ENCODE measurements at regions not wholly inside any gene's neighbourhood (a gene's known extent, or its start where the extent isn't known, plus 50 kb on each side); places are given as distances from the start of the nearest gene placed in this dataset.
"Not testable (repeated sequence)": the region's sequence is repeated elsewhere in the genome, so short reads cannot be mapped to it uniquely, and the experiment has no call there.

- no peak for DNase-seq (ENCODE audit: low read depth)
These were observed 127.5 kb upstream of the CCNG1 start for GRCh38 chr5:163309914-163310313.

GRCh38 chr5:163310997-163311396, 126.4 kb upstream of the CCNG1 start:
- no peak overlapping the region for H3K4me3 ChIP-seq (ENCODE audit: low read length)
- no peak for TF ChIP-seq CTCF (conservative IDR thresholded peaks at IDR 0.05; ENCODE audit: low read depth, low read length)
- DNase-seq (ENCODE audit: low read depth), result no peak

More at GRCh38 chr5:163309914-163310313, 127.5 kb upstream of the CCNG1 start:
- H3K4me3 ChIP-seq (ENCODE audit: low read length), result no peak overlapping the region
- no peak for TF ChIP-seq CTCF (conservative IDR thresholded peaks at IDR 0.05; ENCODE audit: low read depth, low read length)

DNA sequence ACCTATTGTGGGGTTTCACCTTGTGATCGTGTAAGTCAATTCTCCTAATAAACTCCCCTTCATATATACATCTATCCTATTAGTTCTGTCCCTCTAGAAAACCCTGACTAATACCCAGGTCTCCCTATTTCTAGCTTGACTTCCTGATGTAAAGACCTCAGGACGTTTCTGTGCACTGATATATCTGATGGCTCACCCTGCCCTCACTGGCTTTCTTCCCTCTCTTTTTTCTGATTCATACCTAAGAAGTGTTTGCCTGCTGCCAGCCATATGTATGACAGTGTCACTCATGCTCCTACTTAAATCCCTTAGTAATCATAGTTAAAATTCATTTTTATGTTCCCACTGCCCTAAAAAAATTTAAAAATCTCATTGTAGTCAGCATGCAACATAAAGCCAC, 124.8 kb upstream of the CCNG1 start:
- no peak for TF ChIP-seq CTCF (conservative IDR thresholded peaks at IDR 0.05; ENCODE audit: low read depth, low read length)
- no peak for DNase-seq (ENCODE audit: low read depth)
- H3K4me3 ChIP-seq (ENCODE audit: low read length), result no peak overlapping the region

DNA sequence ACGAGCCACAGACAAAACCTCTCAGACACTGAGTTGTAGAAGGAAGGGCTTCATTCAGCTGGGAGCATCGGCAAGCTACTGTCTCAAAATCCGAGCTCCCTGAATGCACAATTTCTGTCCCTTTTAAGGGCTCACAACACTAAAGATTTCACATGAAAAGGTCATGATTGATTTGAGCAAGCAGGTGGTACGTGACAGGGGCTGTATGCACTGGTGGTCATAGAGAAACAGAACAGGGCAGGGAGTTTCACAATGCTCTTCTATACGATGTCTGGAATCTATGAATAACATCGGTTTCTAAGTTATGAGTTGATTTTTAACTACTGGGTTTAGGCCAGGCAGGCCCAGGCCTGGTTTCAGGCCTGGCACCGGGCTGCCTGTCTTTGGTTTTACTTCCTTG, 124.3 kb upstream of the CCNG1 start:
- H3K4me3 ChIP-seq (ENCODE audit: low read length); DNase-seq (ENCODE audit: low read depth): not testable (repeated sequence)

GRCh38 chr5:163316374-163316773, 121.0 kb upstream of the CCNG1 start:
- H3K4me3 ChIP-seq (ENCODE audit: low read length); DNase-seq (ENCODE audit: low read depth): not testable (repeated sequence)

DNA sequence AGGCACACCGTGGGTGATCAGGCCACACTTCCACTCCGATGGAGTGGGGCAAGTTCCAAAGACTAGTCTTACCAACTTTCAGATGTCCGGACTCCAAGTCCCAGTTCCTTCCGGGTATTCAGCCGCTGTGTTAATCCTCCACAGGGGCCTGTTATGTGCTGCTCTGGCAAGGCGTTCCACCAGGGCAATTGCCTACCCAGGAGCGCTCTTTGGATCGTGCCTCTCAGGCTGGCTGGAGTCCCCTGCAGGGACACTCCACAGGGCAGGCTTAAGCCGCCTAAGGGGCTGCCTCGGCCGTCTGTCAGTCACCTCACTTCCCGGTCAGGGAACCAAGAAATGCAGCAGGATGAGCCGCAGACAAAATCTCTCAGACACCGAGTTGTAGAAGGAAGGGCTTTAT, 118.7 kb upstream of the CCNG1 start:
- DNase-seq (ENCODE audit: low read depth), result no peak
- H3K4me3 ChIP-seq (ENCODE audit: low read length), result no peak overlapping the region
- no peak for TF ChIP-seq CTCF (conservative IDR thresholded peaks at IDR 0.05; ENCODE audit: low read depth, low read length)

DNA sequence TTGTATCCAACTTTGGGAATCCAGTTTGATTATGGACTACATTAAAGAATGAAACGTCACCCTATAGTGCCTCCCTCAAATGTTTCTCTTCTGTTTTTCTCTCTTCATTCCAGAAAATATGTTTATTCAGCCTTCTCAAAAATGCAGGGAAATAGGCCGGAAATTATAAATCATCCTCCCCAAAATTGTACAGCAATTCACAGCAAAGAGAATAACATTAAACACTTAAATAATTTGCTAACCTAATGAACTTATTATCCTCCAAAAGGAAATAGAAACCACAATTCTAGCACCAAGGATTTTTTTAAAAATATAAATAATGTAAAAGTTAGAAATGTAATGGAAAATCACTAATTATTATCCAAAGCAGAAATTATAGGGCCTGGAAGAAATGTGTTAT, 115.9 kb upstream of the CCNG1 start:
- TF ChIP-seq CTCF (conservative IDR thresholded peaks at IDR 0.05; ENCODE audit: low read depth, low read length), result no peak
- no peak for DNase-seq (ENCODE audit: low read depth)
- no peak overlapping the region for H3K4me3 ChIP-seq (ENCODE audit: low read length)

DNA sequence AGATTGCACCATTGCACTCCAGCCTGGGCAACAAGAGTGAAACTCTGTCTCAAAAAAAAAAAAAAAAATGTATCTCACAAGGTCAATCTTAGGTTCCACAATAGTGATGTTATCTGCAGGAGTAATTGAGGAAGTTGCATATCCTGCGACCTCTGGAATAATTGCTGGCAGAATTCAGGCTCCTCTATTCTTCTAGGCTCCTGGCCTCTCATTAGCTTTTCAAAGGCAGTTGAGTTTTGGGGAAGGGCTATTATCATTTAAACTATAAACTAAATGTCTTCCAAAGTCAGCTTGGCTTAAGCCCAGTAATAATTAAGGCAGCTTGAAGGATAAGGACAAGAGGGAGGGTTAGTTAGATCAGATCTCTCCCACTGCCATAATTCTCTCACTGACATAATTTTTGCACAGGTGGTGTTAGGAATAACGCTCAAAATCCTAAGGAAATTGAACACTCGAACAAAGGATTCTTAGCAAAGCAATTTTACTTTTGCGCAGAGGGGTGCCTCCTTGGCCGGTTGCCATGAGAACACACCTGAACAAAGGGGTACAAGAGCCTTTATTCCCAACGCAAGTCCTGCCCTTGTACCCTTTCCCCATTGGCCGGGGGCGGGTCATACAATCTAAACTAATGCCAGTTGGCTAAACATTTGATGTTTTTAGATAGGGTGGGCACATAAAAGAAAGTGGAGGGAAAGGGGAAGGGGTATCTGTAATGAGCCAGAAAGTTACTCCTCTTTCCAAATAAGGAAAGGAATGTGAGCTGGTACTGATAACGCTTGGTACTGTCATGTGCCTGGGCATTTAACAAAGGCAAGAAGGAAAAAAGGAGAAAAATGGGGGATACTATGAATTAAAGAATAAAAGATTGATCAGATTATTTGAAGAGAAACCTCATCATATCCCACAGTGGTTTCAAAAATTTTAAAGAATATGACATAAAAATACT, 106.4 kb upstream of the CCNG1 start:
- H3K4me3 ChIP-seq (ENCODE audit: low read length), result no peak overlapping the region
- no peak for TF ChIP-seq CTCF (conservative IDR thresholded peaks at IDR 0.05; ENCODE audit: low read depth, low read length)
- DNase-seq (ENCODE audit: low read depth), result no peak

DNA sequence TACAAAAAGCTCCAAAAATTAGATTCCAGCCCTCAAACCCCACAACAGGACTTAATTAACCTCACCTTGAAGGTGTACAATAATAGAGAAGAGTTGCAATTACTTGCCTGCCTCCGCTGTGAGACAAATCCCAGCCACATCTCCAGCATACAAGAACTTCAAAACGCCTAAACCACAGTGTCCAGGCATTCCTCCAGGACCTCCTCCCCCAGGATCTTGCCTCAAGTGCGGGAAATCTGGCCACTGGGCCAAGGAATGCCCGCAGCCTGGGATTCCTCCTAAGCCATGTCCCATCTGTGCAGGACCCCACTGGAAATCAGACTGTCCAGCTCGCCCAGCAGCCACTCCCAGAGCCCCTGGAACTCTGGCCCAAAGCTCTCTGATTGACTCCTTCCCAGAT, 101.3 kb upstream of the CCNG1 start:
- not testable (repeated sequence) for H3K4me3 ChIP-seq (ENCODE audit: low read length); DNase-seq (ENCODE audit: low read depth)
